AG04450 (cell line): ENCODE measurements at regions not wholly inside any gene's neighbourhood (a gene's known extent, or its start where the extent isn't known, plus 50 kb on each side); places are given as distances from the start of the nearest gene placed in this dataset.

Experiments used
- CTCF ChIA-PET: fragments of 300-600, 350-600 bp; formaldehyde crosslinking; extraction: SDS; loops from one replicate; lab custom pipeline; 2022; ENCODE audit warnings: antibody characterized with exemption, inconsistent platforms; lab: Charles Lee
- POLR2A ChIA-PET: fragments of 350-600 bp; formaldehyde crosslinking; extraction: SDS; loops from one replicate; lab custom pipeline; 2021; ENCODE audit warnings: antibody characterized with exemption, inconsistent platforms; lab: Yijun Ruan, JAX
- DNase-seq: peaks from one replicate; pipeline ENCODE4 v3.0.0-alpha.2; 2011; ENCODE audit warnings: low read depth, low spot score
- H3K27ac ChIP-seq: one replicate; pipeline ENCODE4 v1.5.1; 2012; ENCODE audit warnings: low read depth, low read length, control low read depth
- H3K27me3 ChIP-seq: one replicate; pipeline ENCODE4 v1.6.0; 2012; ENCODE audit warnings: low read length; ENCODE audit not compliant: control insufficient read depth, insufficient read depth
- H3K4me3 ChIP-seq: 2 replicates; pipeline ENCODE4 v1.5.1; 2011; ENCODE audit warnings: mild to moderate bottlenecking, low read depth, low read length, control low read depth
- H3K9me3 ChIP-seq: 2 replicates; pipeline ENCODE4 v1.5.1; 2012; ENCODE audit warnings: low read length; ENCODE audit not compliant: control insufficient read depth, insufficient read depth
- CTCF ChIP-seq: IDR thresholded peaks from 2 replicates; pipeline ENCODE4 v1.5.1; 2011; ENCODE audit warnings: low read depth, low read length, control low read depth, inconsistent platforms

DNA sequence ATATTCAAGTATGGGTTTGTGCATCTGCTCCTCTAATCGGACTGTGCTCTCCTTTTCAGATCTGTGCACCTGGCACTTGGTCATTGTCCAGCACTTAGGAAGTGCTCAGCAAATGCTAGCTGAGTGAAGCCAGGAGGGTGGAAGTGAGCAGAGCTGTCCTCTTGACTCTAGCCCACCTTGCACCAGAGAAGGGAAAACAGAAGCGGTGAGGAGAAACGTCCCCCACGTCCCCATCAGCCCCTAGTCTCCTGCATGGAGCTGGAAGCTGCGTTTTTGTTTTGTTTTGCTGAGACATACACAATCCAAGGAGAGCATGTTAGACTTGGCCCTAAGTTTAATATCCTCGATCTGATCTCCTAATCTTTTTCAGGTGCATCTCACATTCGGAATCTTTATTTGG, 73.6 kb downstream of the EN1 start:
- no peak overlapping the region for H3K27ac ChIP-seq
- CTCF ChIA-PET: no interaction called here
- H3K27me3 ChIP-seq: peaks cover 9% of the 10 kb centered on the region
- TF ChIP-seq CTCF: no peak
- no peak overlapping the region for H3K4me3 ChIP-seq
- DNase-seq: no peak
- POLR2A ChIA-PET: no interaction called here
- H3K9me3 ChIP-seq: no peaks in the 10 kb centered on the region

DNA sequence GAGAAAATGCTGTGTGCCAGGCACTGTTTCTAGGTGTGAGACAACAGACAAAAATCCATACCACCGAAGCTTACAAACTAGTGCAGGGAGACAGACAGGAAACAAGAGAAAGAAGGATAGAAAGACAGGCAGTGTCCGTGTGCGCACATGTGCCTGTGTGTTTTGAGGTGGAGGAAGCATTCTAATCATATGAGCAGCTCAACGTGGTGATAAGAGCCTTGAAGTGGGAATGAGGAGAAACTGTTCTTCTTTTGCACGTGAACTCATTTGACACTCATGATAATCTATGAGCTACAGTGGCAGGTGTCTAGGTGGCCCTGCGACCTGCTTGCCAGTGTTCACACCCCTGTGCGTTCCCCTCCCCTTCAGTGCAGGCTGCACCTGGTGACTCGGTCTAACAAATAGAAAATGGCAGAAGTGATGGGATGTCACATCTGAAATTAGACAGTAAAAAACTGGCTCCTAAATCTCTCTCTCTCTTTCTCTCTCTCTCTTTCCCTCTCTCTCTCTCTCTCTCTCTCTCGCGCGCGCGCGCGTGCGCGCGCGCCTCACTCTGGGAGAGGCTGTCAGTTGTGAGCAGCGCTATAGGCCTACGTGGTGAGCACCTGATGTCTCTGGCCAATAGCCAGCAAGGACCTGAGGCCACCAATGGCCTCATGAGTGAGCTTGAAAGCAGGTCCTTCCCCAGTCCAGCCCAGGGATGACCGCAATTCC, 74.8 kb downstream of the EN1 start:
- no peaks in the 10 kb centered on the region for H3K9me3 ChIP-seq
- ChIA-PET CTCF (no interaction called here), POLR2A (no interaction called here)
- DNase-seq: no peak
- no peak overlapping the region for H3K27ac ChIP-seq
- TF ChIP-seq CTCF: no peak
- H3K27me3 ChIP-seq: peaks cover 9% of the 10 kb centered on the region
- H3K4me3 ChIP-seq: no peak overlapping the region

GRCh38 chr2:118769707-118770400, 77.6 kb downstream of the EN1 start:
- no peak overlapping the region for H3K27ac ChIP-seq
- POLR2A ChIA-PET: no interaction called here
- no peak overlapping the region for H3K4me3 ChIP-seq
- no peak for DNase-seq
- no peaks in the 10 kb centered on the region for H3K9me3 ChIP-seq
- H3K27me3 ChIP-seq: peaks cover 11% of the 10 kb centered on the region
- CTCF ChIA-PET: no interaction called here
- TF ChIP-seq CTCF: no peak

GRCh38 chr2:118766871-118767270, 80.6 kb downstream of the EN1 start:
- POLR2A ChIA-PET: no interaction called here
- TF ChIP-seq CTCF: no peak
- no peak for DNase-seq
- H3K9me3 ChIP-seq: no peaks in the 10 kb centered on the region
- no peak overlapping the region for H3K4me3 ChIP-seq
- CTCF ChIA-PET: no interaction called here
- no peak overlapping the region for H3K27ac ChIP-seq
- peaks cover 10% of the 10 kb centered on the region for H3K27me3 ChIP-seq

- H3K27ac ChIP-seq: no peak overlapping the region
- CTCF ChIA-PET: no interaction called here
- H3K9me3 ChIP-seq: no peaks in the 10 kb centered on the region
- no peak for DNase-seq
- H3K4me3 ChIP-seq: no peak overlapping the region
- POLR2A ChIA-PET: no interaction called here
- peaks cover 10% of the 10 kb centered on the region for H3K27me3 ChIP-seq
- TF ChIP-seq CTCF: no peak
Observed at GRCh38 chr2:118764855-118765254, 82.6 kb downstream of the EN1 start.
